ENCODE measurements at regions not wholly inside any gene's neighbourhood (a gene's known extent, or its start where the extent isn't known, plus 50 kb on each side); places are given as distances from the start of the nearest gene placed in this dataset.
"Not testable (repeated sequence)": the region's sequence is repeated elsewhere in the genome, so short reads cannot be mapped to it uniquely, and the experiment has no call there.

- H3K36me3 Mint-ChIP-seq = peaks cover 0 to 15% (median 0%) of the 10 kb centered on the region in 3 donors
Measured at GRCh38 chr1:59199719-59200376, 97.0 kb upstream of the FGGY start.

GRCh38 chr1:59201341-59201740, 95.6 kb upstream of the FGGY start:
- H3K9me3 Mint-ChIP-seq = peaks cover 0 to 6% (median 3%) of the 10 kb centered on the region in 5 donors
- POLR2A ChIA-PET = no interaction called here

More at GRCh38 chr1:59199719-59200376, 97.0 kb upstream of the FGGY start:
- no peaks in the 10 kb centered on the region for H3K27me3 ChIP-seq (ENCODE audit: insufficient read depth, low read length, poor library complexity, severe bottlenecking)
- H3K36me3 ChIP-seq (ENCODE audit: insufficient read depth, low read length) = no peaks in the 10 kb centered on the region
- DNase-seq = no peak
- no peak overlapping the region for H3K27ac Mint-ChIP-seq
- H3K4me1 Mint-ChIP-seq = no peaks in the 10 kb centered on the region
- H3K4me3 ChIP-seq (ENCODE audit: low read length) = no peak overlapping the region
- peaks cover 7 to 8% of the 10 kb centered on the region in 2 donors for H3K27me3 Mint-ChIP-seq
- no peaks in the 10 kb centered on the region for H3K9me3 ChIP-seq (ENCODE audit: low read length)
- no peaks in the 10 kb centered on the region for H3K4me1 ChIP-seq (ENCODE audit: insufficient read depth, low read length)
- peaks cover 0 to 4% (median under 1%) of the 10 kb centered on the region in 5 donors for H3K9me3 Mint-ChIP-seq
- ChIA-PET CTCF (no interaction called here), POLR2A (no interaction called here)
- no peak overlapping the region for H3K27ac ChIP-seq (ENCODE audit: low read depth, low read length)
- no peak overlapping the region for H3K4me3 Mint-ChIP-seq

GRCh38 chr1:59202455-59202854, 94.4 kb upstream of the FGGY start:
- no peak for DNase-seq
- ChIA-PET CTCF (no interaction called here), POLR2A (no interaction called here)
- Histone ChIP-seq H3K4me1 (ENCODE audit: insufficient read depth, low read length) (no peaks in the 10 kb centered on the region), H3K27me3 (ENCODE audit: insufficient read depth, low read length, poor library complexity, severe bottlenecking) (no peaks in the 10 kb centered on the region), H3K9me3 (ENCODE audit: low read length) (no peaks in the 10 kb centered on the region), H3K27ac (ENCODE audit: low read depth, low read length) (no peak overlapping the region), H3K4me3 (ENCODE audit: low read length) (no peak overlapping the region), H3K36me3 (ENCODE audit: insufficient read depth, low read length) (no peaks in the 10 kb centered on the region)
- peaks cover 0 to 18% (median 0%) of the 10 kb centered on the region in 3 donors for H3K36me3 Mint-ChIP-seq
- H3K4me3 Mint-ChIP-seq = no peak overlapping the region
- H3K27ac Mint-ChIP-seq = no peak overlapping the region
- H3K27me3 Mint-ChIP-seq = peaks cover 7 to 8% of the 10 kb centered on the region in 2 donors
- H3K9me3 Mint-ChIP-seq = peaks cover 0 to 6% (median 3%) of the 10 kb centered on the region in 5 donors
- no peaks in the 10 kb centered on the region for H3K4me1 Mint-ChIP-seq

More at GRCh38 chr1:59201341-59201740, 95.6 kb upstream of the FGGY start:
- Mint-ChIP-seq H3K27me3 (peaks cover 7 to 12% of the 10 kb centered on the region in 2 donors), H3K4me3 (no peak overlapping the region), H3K36me3 (peaks cover 0 to 18% (median 0%) of the 10 kb centered on the region in 3 donors), H3K27ac (no peak overlapping the region), H3K4me1 (no peaks in the 10 kb centered on the region)
- no peaks in the 10 kb centered on the region for H3K9me3 ChIP-seq (ENCODE audit: low read length)
- no peak for DNase-seq
- no peaks in the 10 kb centered on the region for H3K27me3 ChIP-seq (ENCODE audit: insufficient read depth, low read length, poor library complexity, severe bottlenecking)
- CTCF ChIA-PET = no interaction called here
- no peaks in the 10 kb centered on the region for H3K4me1 ChIP-seq (ENCODE audit: insufficient read depth, low read length)
- H3K27ac ChIP-seq (ENCODE audit: low read depth, low read length) = no peak overlapping the region
- no peaks in the 10 kb centered on the region for H3K36me3 ChIP-seq (ENCODE audit: insufficient read depth, low read length)
- H3K4me3 ChIP-seq (ENCODE audit: low read length) = no peak overlapping the region

- peaks cover 0 to 9% (median 3%) of the 10 kb centered on the region in 5 donors for H3K9me3 Mint-ChIP-seq
- no peak overlapping the region for H3K4me3 Mint-ChIP-seq
- no peak overlapping the region for H3K27ac Mint-ChIP-seq
- H3K4me1 Mint-ChIP-seq = no peaks in the 10 kb centered on the region
- Histone ChIP-seq H3K4me1 (ENCODE audit: insufficient read depth, low read length) (no peaks in the 10 kb centered on the region), H3K36me3 (ENCODE audit: insufficient read depth, low read length) (no peaks in the 10 kb centered on the region), H3K27me3 (ENCODE audit: insufficient read depth, low read length, poor library complexity, severe bottlenecking) (no peaks in the 10 kb centered on the region), H3K27ac (ENCODE audit: low read depth, low read length) (no peak overlapping the region), H3K9me3 (ENCODE audit: low read length) (no peaks in the 10 kb centered on the region), H3K4me3 (ENCODE audit: low read length) (no peak overlapping the region)
- peaks cover 0 to 24% (median 0%) of the 10 kb centered on the region in 3 donors for H3K36me3 Mint-ChIP-seq
- ChIA-PET POLR2A (no interaction called here), CTCF (no interaction called here)
- H3K27me3 Mint-ChIP-seq = peaks cover 7 to 12% of the 10 kb centered on the region in 2 donors
- DNase-seq = no peak
Measured at GRCh38 chr1:59204001-59204400, 92.9 kb upstream of the FGGY start.

- H3K27ac Mint-ChIP-seq; H3K4me3 Mint-ChIP-seq; H3K27ac ChIP-seq (ENCODE audit: low read depth, low read length); CTCF ChIA-PET; H3K4me1 Mint-ChIP-seq; H3K4me1 ChIP-seq (ENCODE audit: insufficient read depth, low read length); DNase-seq; H3K9me3 ChIP-seq (ENCODE audit: low read length); H3K27me3 ChIP-seq (ENCODE audit: insufficient read depth, low read length, poor library complexity, severe bottlenecking); H3K36me3 ChIP-seq (ENCODE audit: insufficient read depth, low read length); POLR2A ChIA-PET; H3K4me3 ChIP-seq (ENCODE audit: low read length): not testable (repeated sequence)
- Mint-ChIP-seq H3K27me3 (peaks cover 4 to 12% of the 10 kb centered on the region in 2 donors), H3K36me3 (peaks cover 0 to 25% (median 0%) of the 10 kb centered on the region in 3 donors), H3K9me3 (peaks cover 0 to 11% (median 3%) of the 10 kb centered on the region in 5 donors)
Measured at GRCh38 chr1:59206616-59207015, 90.3 kb upstream of the FGGY start.

GRCh38 chr1:59210430-59210829, 86.5 kb upstream of the FGGY start:
- H3K9me3 ChIP-seq (ENCODE audit: low read length); H3K27ac Mint-ChIP-seq; POLR2A ChIA-PET; H3K27ac ChIP-seq (ENCODE audit: low read depth, low read length); H3K9me3 Mint-ChIP-seq; H3K4me1 ChIP-seq (ENCODE audit: insufficient read depth, low read length); H3K4me3 Mint-ChIP-seq; H3K27me3 Mint-ChIP-seq; CTCF ChIA-PET; H3K4me1 Mint-ChIP-seq; H3K27me3 ChIP-seq (ENCODE audit: insufficient read depth, low read length, poor library complexity, severe bottlenecking); H3K4me3 ChIP-seq (ENCODE audit: low read length); DNase-seq; H3K36me3 ChIP-seq (ENCODE audit: insufficient read depth, low read length): not testable (repeated sequence)
- H3K36me3 Mint-ChIP-seq = peaks cover 0 to 15% (median 2%) of the 10 kb centered on the region in 3 donors

- no peak overlapping the region for H3K4me3 ChIP-seq (ENCODE audit: low read length)
- DNase-seq = no peak
- Mint-ChIP-seq H3K36me3 (peaks cover 0 to 19% (median 2%) of the 10 kb centered on the region in 3 donors), H3K4me1 (no peaks in the 10 kb centered on the region), H3K9me3 (peaks cover 0 to 5% (median 0%) of the 10 kb centered on the region in 5 donors), H3K27ac (peak overlapping the region in 1 of 8 donors; percentile 24), H3K4me3 (no peak overlapping the region), H3K27me3 (peaks cover 0 to 4% of the 10 kb centered on the region in 2 donors)
- H3K36me3 ChIP-seq (ENCODE audit: insufficient read depth, low read length) = no peaks in the 10 kb centered on the region
- no peaks in the 10 kb centered on the region for H3K27me3 ChIP-seq (ENCODE audit: insufficient read depth, low read length, poor library complexity, severe bottlenecking)
- POLR2A ChIA-PET = no interaction called here
- CTCF ChIA-PET = no interaction called here
- H3K9me3 ChIP-seq (ENCODE audit: low read length) = no peaks in the 10 kb centered on the region
- no peak overlapping the region for H3K27ac ChIP-seq (ENCODE audit: low read depth, low read length)
- no peaks in the 10 kb centered on the region for H3K4me1 ChIP-seq (ENCODE audit: insufficient read depth, low read length)
Measured at GRCh38 chr1:59212706-59213105, 84.2 kb upstream of the FGGY start.

- Histone ChIP-seq H3K4me1 (ENCODE audit: insufficient read depth, low read length) (no peaks in the 10 kb centered on the region), H3K27ac (ENCODE audit: low read depth, low read length) (no peak overlapping the region), H3K36me3 (ENCODE audit: insufficient read depth, low read length) (no peaks in the 10 kb centered on the region), H3K27me3 (ENCODE audit: insufficient read depth, low read length, poor library complexity, severe bottlenecking) (no peaks in the 10 kb centered on the region), H3K9me3 (ENCODE audit: low read length) (no peaks in the 10 kb centered on the region), H3K4me3 (ENCODE audit: low read length) (no peak overlapping the region)
- Mint-ChIP-seq H3K4me3 (no peak overlapping the region), H3K27ac (no peak overlapping the region), H3K27me3 (no peaks in the 10 kb centered on the region), H3K9me3 (peaks cover 0 to 2% (median 0%) of the 10 kb centered on the region in 5 donors), H3K36me3 (peaks cover 0 to 11% (median 2%) of the 10 kb centered on the region in 3 donors), H3K4me1 (no peaks in the 10 kb centered on the region)
- DNase-seq = no peak
- ChIA-PET CTCF (no interaction called here), POLR2A (no interaction called here)
Measured at GRCh38 chr1:59214248-59215208, 82.4 kb upstream of the FGGY start.
